CD14-positive monocyte (primary cell): ENCODE measurements at regions not wholly inside any gene's neighbourhood (a gene's known extent, or its start where the extent isn't known, plus 50 kb on each side); places are given as distances from the start of the nearest gene placed in this dataset.

Experiments used
- DNase-seq, 3 donors: peaks; one replicate each; pipeline ENCODE4 v3.0.0-alpha.2; 2011 to 2022
- H2AFZ ChIP-seq: 2 replicates; pipeline ENCODE4 v1.6.0; 2012; ENCODE audit warnings: mild to moderate bottlenecking, low read depth, low read length, inconsistent platforms; ENCODE audit not compliant: insufficient read depth, poor library complexity, severe bottlenecking
- H3K27ac ChIP-seq, 2 donors: 1 replicate in 1 of 2; 2 replicates in 1 of 2; pipeline ENCODE4 v1.5.1; 2012 to 2013; ENCODE audit warnings: low read length in 2 of 2, control low read depth in 1 of 2, inconsistent platforms in 1 of 2, low read depth in 1 of 2, mild to moderate bottlenecking in 1 of 2
- H3K27me3 ChIP-seq, 2 donors: one replicate each; pipeline versions ENCODE4 v1.6.0 to v1.6.1; 2011 to 2013; ENCODE audit warnings: low read length in 2 of 2; ENCODE audit not compliant: control insufficient read depth in 2 of 2, insufficient read depth in 2 of 2
- H3K36me3 ChIP-seq, 2 donors: replicated peaks in 1 of 2; 1 replicate in 1 of 2; 2 replicates in 1 of 2; pipeline versions ENCODE4 v1.5.1 to v1.6.1; 2012 to 2013; ENCODE audit warnings: low read length in 2 of 2, control low read depth in 1 of 2, inconsistent platforms in 1 of 2, mild to moderate bottlenecking in 1 of 2; ENCODE audit not compliant: insufficient read depth in 2 of 2, control insufficient read depth in 1 of 2
- H3K4me1 ChIP-seq, 2 donors: 1 replicate in 1 of 2; 2 replicates in 1 of 2; pipeline versions ENCODE4 v1.5.1 to v1.6.1; 2012 to 2013; ENCODE audit warnings: low read length in 2 of 2, control low read depth in 1 of 2, inconsistent platforms in 1 of 2, mild to moderate bottlenecking in 1 of 2, moderate library complexity in 1 of 2; ENCODE audit not compliant: insufficient read depth in 2 of 2, control insufficient read depth in 1 of 2
- H3K4me2 ChIP-seq: replicated peaks from 2 replicates; pipeline ENCODE3; 2012; ENCODE audit warnings: low read length, moderate library complexity, mild to moderate bottlenecking; ENCODE audit not compliant: poor library complexity, severe bottlenecking; ENCODE audit errors: extremely low read depth
- H3K4me3 ChIP-seq, 3 experiments: fragments of 200-600 bp in 1 of 3; sonication (generic) in 1 of 3; replicated peaks in 1 of 3; 1 replicate in 2 of 3; 2 replicates in 1 of 3; pipeline ENCODE4 v1.5.1; 2011 to 2013; ENCODE audit warnings: low read length in 3 of 3, mild to moderate bottlenecking in 3 of 3, control low read depth in 2 of 3, low read depth in 2 of 3, inconsistent platforms in 1 of 3, moderate library complexity in 1 of 3
- H3K79me2 ChIP-seq: 2 replicates; pipeline ENCODE4 v1.6.0; 2012; ENCODE audit warnings: mild to moderate bottlenecking, control low read depth, inconsistent platforms, low read length, moderate library complexity; ENCODE audit not compliant: insufficient read depth
- H3K9ac ChIP-seq: 2 replicates; pipeline ENCODE4 v1.6.0; 2017; ENCODE audit warnings: low read length, mild to moderate bottlenecking; ENCODE audit not compliant: insufficient read depth, poor library complexity, severe bottlenecking
- H3K9me3 ChIP-seq, 2 donors: replicated peaks in 1 of 2; 1 replicate in 1 of 2; 2 replicates in 1 of 2; pipeline versions ENCODE4 v1.5.1 to v1.6.1; 2012 to 2013; ENCODE audit warnings: low read length in 2 of 2, control low read depth in 1 of 2; ENCODE audit not compliant: control insufficient read depth in 1 of 2, insufficient read depth in 1 of 2
- H4K20me1 ChIP-seq: 2 replicates; pipeline ENCODE4 v1.6.0; 2012; ENCODE audit warnings: mild to moderate bottlenecking, low read length, control low read depth, moderate library complexity; ENCODE audit not compliant: insufficient read depth
- H3K27ac Mint-ChIP-seq, 7 donors: one replicate each; pipeline ENCODE4 v1.8.0; 2020; ENCODE audit warnings: mild to moderate bottlenecking in 7 of 7, mixed read lengths in 7 of 7, moderate library complexity in 6 of 7, inconsistent platforms in 2 of 7
- H3K27me3 Mint-ChIP-seq, 3 donors: one replicate each; pipeline ENCODE4 v1.8.0; 2021 to 2022; ENCODE audit warnings: low read depth in 3 of 3, mild to moderate bottlenecking in 3 of 3, mixed read lengths in 3 of 3, moderate library complexity in 3 of 3, inconsistent platforms in 1 of 3
- H3K36me3 Mint-ChIP-seq, 2 donors: one replicate each; pipeline ENCODE4 v1.8.0; 2020; ENCODE audit warnings: mixed read lengths in 2 of 2, inconsistent platforms in 1 of 2, mild to moderate bottlenecking in 1 of 2
- H3K4me1 Mint-ChIP-seq: one replicate; pipeline ENCODE4 v1.8.0; 2020; ENCODE audit warnings: mild to moderate bottlenecking, mixed read lengths
- H3K4me3 Mint-ChIP-seq, 2 donors: one replicate each; pipeline ENCODE4 v1.8.0; 2020; ENCODE audit warnings: mild to moderate bottlenecking in 2 of 2, mixed read lengths in 2 of 2, moderate library complexity in 1 of 2
- H3K9me3 Mint-ChIP-seq, 7 donors: one replicate each; pipeline ENCODE4 v1.8.0; 2020 to 2022; ENCODE audit warnings: mixed read lengths in 7 of 7, mild to moderate bottlenecking in 6 of 7, moderate library complexity in 6 of 7, inconsistent platforms in 2 of 7
- CTCF ChIP-seq: fragments of 200-600 bp; IDR thresholded peaks from one replicate; pipeline ENCODE4 v1.8.0; 2022; ENCODE audit warnings: antibody characterized with exemption, mild to moderate bottlenecking
- WGBS: methylation state at CpG from one replicate; pipeline ENCODE4 v1.1.5; 2013; ENCODE audit warnings: missing lambda C conversion rate; ENCODE audit not compliant: insufficient coverage; 5-methylcytosine and 5-hydroxymethylcytosine counted together
- intact Hi-C, 2 donors: fragments of 100-400 bp; cut with micrococcal nuclease; formaldehyde crosslinking; loops; one replicate each; pipeline versions ENCODE4 v1.15.0 to v1.15.1; 2023

GRCh38 chr4:3368334-3368733 is 73.4 kb upstream of the HGFAC start:
- Mint-ChIP-seq H3K9me3 (peaks cover 0 to 1% (median 0%) of the 10 kb centered on the region in 7 donors), H3K4me1 (peaks cover 57% of the 10 kb centered on the region), H3K4me3 (peak overlapping the region in 1 of 2 donors; percentile 55), H3K27ac (peak overlapping the region in 2 of 7 donors; percentile 45 to 68), H3K36me3 (peaks cover 9 to 13% of the 10 kb centered on the region in 2 donors), H3K27me3 (peaks cover 24 to 54% (median 27%) of the 10 kb centered on the region in 3 donors)
- intact Hi-C loops = loop anchor here (5.0 kb wide), 2 partner anchors 34 to 39 kb away; no protein-coding TSS in a partner anchor
- Histone ChIP-seq H3K4me1 (peaks cover 54 to 63% of the 10 kb centered on the region in 2 donors), H3K9ac (no peak overlapping the region), H3K36me3 (no peaks in the 10 kb centered on the region), H4K20me1 (no peaks in the 10 kb centered on the region), H3K9me3 (no peaks in the 10 kb centered on the region), H3K4me2 (no peak overlapping the region), H3K79me2 (no peaks in the 10 kb centered on the region), H3K27ac (no peak overlapping the region), H2AFZ (no peak overlapping the region), H3K4me3 (no peak overlapping the region), H3K27me3 (peaks cover 0 to 13% of the 10 kb centered on the region in 2 donors)
- TF ChIP-seq CTCF = no peak
- DNase-seq = no peak
- 100% methylated on average over 3 of the region's 4 CpGs for WGBS

- Mint-ChIP-seq H3K9me3 (peaks cover 0 to 1% (median 0%) of the 10 kb centered on the region in 7 donors), H3K36me3 (peaks cover 12 to 18% of the 10 kb centered on the region in 2 donors), H3K4me1 (peaks cover 57% of the 10 kb centered on the region), H3K27ac (peak overlapping the region; percentile 65 to 89 (median 86)), H3K27me3 (peaks cover 24 to 55% (median 30%) of the 10 kb centered on the region in 3 donors), H3K4me3 (peak overlapping the region; percentile 74 to 85)
- Histone ChIP-seq H3K36me3 (no peaks in the 10 kb centered on the region), H4K20me1 (no peaks in the 10 kb centered on the region), H3K27me3 (peaks cover 0 to 16% of the 10 kb centered on the region in 2 donors), H3K79me2 (no peaks in the 10 kb centered on the region), H3K9ac (peak overlapping the region; percentile 62), H3K4me2 (peak overlapping the region; percentile 65), H3K9me3 (no peaks in the 10 kb centered on the region), H2AFZ (no peak overlapping the region), H3K4me1 (peaks cover 53 to 62% of the 10 kb centered on the region in 2 donors), H3K4me3 (peak overlapping the region in 2 of 3 experiments; percentile 3 to 62), H3K27ac (peak overlapping the region; percentile 37 to 87)
- intact Hi-C loops = loop anchor here (5.0 kb wide), 2 partner anchors 33 to 38 kb away; no protein-coding TSS in a partner anchor
- 28% methylated on average over 14 of the region's 20 CpGs for WGBS
- TF ChIP-seq CTCF = no peak
- DNase-seq = peak in 1 of 3 donors; percentile 41
Measured at GRCh38 chr4:3368841-3369760, 72.7 kb upstream of the HGFAC start.
